HEK293 (cell line): ENCODE measurements at regions not wholly inside any gene's neighbourhood (a gene's known extent, or its start where the extent isn't known, plus 50 kb on each side); places are given as distances from the start of the nearest gene placed in this dataset.

Experiments
- CTCF ChIA-PET: fragments of 350-600 bp; formaldehyde crosslinking; extraction: SDS; loops from one replicate; lab custom pipeline; 2021; ENCODE audit warnings: antibody characterized with exemption; lab: Yijun Ruan, JAX
- POLR2A ChIA-PET: fragments of 300-600 bp; formaldehyde crosslinking; extraction: SDS; loops from one replicate; lab custom pipeline; 2020; ENCODE audit warnings: antibody characterized with exemption, inconsistent platforms; lab: Yijun Ruan, JAX
- H3K27ac ChIP-seq: fragments of 200-500 bp; sonication (Bioruptor generic); 2 replicates; pipeline ENCODE4 v1.5.1; 2014; ENCODE audit warnings: low read depth, low read length, control low read depth, inconsistent platforms; ENCODE audit errors: extremely low read depth
- H3K36me3 ChIP-seq, 2 experiments: fragments of 200-500 bp in 1 of 2; sonication (Bioruptor generic) in 1 of 2; 1 replicate in 1 of 2; 2 replicates in 1 of 2; pipeline ENCODE4 v1.5.1; 2014 to 2017; ENCODE audit warnings: inconsistent platforms in 2 of 2, low read length in 2 of 2; ENCODE audit not compliant: control insufficient read depth in 2 of 2, insufficient read depth in 1 of 2
- H3K4me1 ChIP-seq: fragments of 200-500 bp; sonication (Bioruptor generic); 2 replicates; pipeline ENCODE4 v1.5.1; 2014; ENCODE audit warnings: mild to moderate bottlenecking, low read length, inconsistent platforms; ENCODE audit not compliant: control insufficient read depth, insufficient read depth
- H3K4me3 ChIP-seq: 2 replicates; pipeline ENCODE4 v1.5.1; 2011; ENCODE audit warnings: low read depth, mild to moderate bottlenecking, control low read depth, low read length, moderate library complexity
- H3K9me3 ChIP-seq: fragments of 200-500 bp; sonication (Bioruptor generic); 2 replicates; pipeline ENCODE4 v1.5.1; 2014; ENCODE audit warnings: low read depth, low read length, inconsistent platforms; ENCODE audit not compliant: control insufficient read depth, insufficient read depth
- FEZF1 ChIP-seq: fragments of 450-650 bp; formaldehyde crosslinking; IDR thresholded peaks from 2 replicates; pipeline ENCODE4 v1.5.1; 2016; ENCODE audit warnings: missing biosample characterization, missing genetic modification characterization
- SALL2 ChIP-seq: fragments of 450-650 bp; formaldehyde crosslinking; IDR thresholded peaks from 2 replicates; pipeline ENCODE4 v1.5.0; 2017; ENCODE audit warnings: missing biosample characterization, mild to moderate bottlenecking, missing genetic modification characterization, borderline replicate concordance
- YY2 ChIP-seq: fragments of 450-650 bp; formaldehyde crosslinking; IDR thresholded peaks from 2 replicates; pipeline ENCODE4 v1.5.1; 2016; ENCODE audit warnings: missing biosample characterization, missing genetic modification characterization
- ZBTB20 ChIP-seq: fragments of 450-650 bp; formaldehyde crosslinking; IDR thresholded peaks from 2 replicates; pipeline ENCODE4 v1.5.1; 2016; ENCODE audit warnings: missing biosample characterization, missing genetic modification characterization
- ZFP3 ChIP-seq: fragments of 450-650 bp; formaldehyde crosslinking; IDR thresholded peaks from 2 replicates; pipeline ENCODE4 v1.5.1; 2016; ENCODE audit warnings: low read depth, missing biosample characterization, missing genetic modification characterization
- ZFP41 ChIP-seq: fragments of 450-650 bp; formaldehyde crosslinking; IDR thresholded peaks from 2 replicates; pipeline ENCODE4 v1.5.1; 2016; ENCODE audit warnings: missing biosample characterization, missing genetic modification characterization, borderline replicate concordance
- ZNF157 ChIP-seq: fragments of 450-650 bp; formaldehyde crosslinking; IDR thresholded peaks from 2 replicates; pipeline ENCODE4 v1.5.1; 2016; ENCODE audit warnings: missing biosample characterization, missing genetic modification characterization
- ZNF16 ChIP-seq: fragments of 450-650 bp; formaldehyde crosslinking; IDR thresholded peaks from 2 replicates; pipeline ENCODE4 v1.5.1; 2016; ENCODE audit warnings: low read depth, missing biosample characterization, missing genetic modification characterization
- ZNF214 ChIP-seq: fragments of 450-650 bp; formaldehyde crosslinking; IDR thresholded peaks from 2 replicates; pipeline ENCODE4 v1.5.1; 2017; ENCODE audit warnings: missing biosample characterization, mild to moderate bottlenecking, missing genetic modification characterization, borderline replicate concordance
- ZNF324 ChIP-seq: fragments of 450-650 bp; formaldehyde crosslinking; IDR thresholded peaks from 2 replicates; pipeline ENCODE4 v1.5.1; 2016; ENCODE audit warnings: missing biosample characterization, missing genetic modification characterization
- ZNF404 ChIP-seq: fragments of 450-650 bp; formaldehyde crosslinking; IDR thresholded peaks from 2 replicates; pipeline ENCODE4 v1.5.1; 2017; ENCODE audit warnings: missing biosample characterization, missing genetic modification characterization
- ZNF596 ChIP-seq: fragments of 450-650 bp; IDR thresholded peaks from 2 replicates; pipeline ENCODE4 v1.5.0; 2018; ENCODE audit warnings: missing biosample characterization, mild to moderate bottlenecking, missing genetic modification characterization, moderate library complexity
- TF ChIP-seq, protein P1 (sequence below): fragments of 450-650 bp; formaldehyde crosslinking; IDR thresholded peaks from 2 replicates; pipeline ENCODE4 v1.5.1; 2017; ENCODE audit warnings: missing biosample characterization, missing genetic modification characterization
- TF ChIP-seq, protein P2 (sequence below): fragments of 450-650 bp; formaldehyde crosslinking; IDR thresholded peaks from 2 replicates; pipeline ENCODE4 v1.5.1; 2017; ENCODE audit warnings: missing biosample characterization, missing genetic modification characterization
- TF ChIP-seq, protein P3 (sequence below): fragments of 450-650 bp; formaldehyde crosslinking; IDR thresholded peaks from 2 replicates; pipeline ENCODE4 v1.5.1; 2016; ENCODE audit warnings: missing biosample characterization, missing genetic modification characterization, borderline replicate concordance
- TF ChIP-seq, protein P4 (sequence below): fragments of 450-650 bp; formaldehyde crosslinking; IDR thresholded peaks from 2 replicates; pipeline ENCODE4 v1.5.1; 2016; ENCODE audit warnings: missing biosample characterization, missing genetic modification characterization
- TF ChIP-seq, protein P5 (sequence below): fragments of 450-650 bp; formaldehyde crosslinking; IDR thresholded peaks from 2 replicates; pipeline ENCODE4 v1.5.1; 2016; ENCODE audit warnings: missing biosample characterization, missing genetic modification characterization, borderline replicate concordance
- TF ChIP-seq, protein P6 (sequence below): fragments of 450-650 bp; formaldehyde crosslinking; IDR thresholded peaks from 2 replicates; pipeline ENCODE4 v1.5.1; 2017; ENCODE audit warnings: missing biosample characterization, missing genetic modification characterization
- TF ChIP-seq, protein P7 (sequence below): fragments of 450-650 bp; formaldehyde crosslinking; IDR thresholded peaks from 2 replicates; pipeline ENCODE4 v1.5.1; 2016; ENCODE audit warnings: missing biosample characterization, missing genetic modification characterization
- TF ChIP-seq, protein P8 (sequence below): fragments of 450-650 bp; formaldehyde crosslinking; IDR thresholded peaks from 2 replicates; pipeline ENCODE4 v1.5.1; 2016; ENCODE audit warnings: missing biosample characterization, missing genetic modification characterization

DNA sequence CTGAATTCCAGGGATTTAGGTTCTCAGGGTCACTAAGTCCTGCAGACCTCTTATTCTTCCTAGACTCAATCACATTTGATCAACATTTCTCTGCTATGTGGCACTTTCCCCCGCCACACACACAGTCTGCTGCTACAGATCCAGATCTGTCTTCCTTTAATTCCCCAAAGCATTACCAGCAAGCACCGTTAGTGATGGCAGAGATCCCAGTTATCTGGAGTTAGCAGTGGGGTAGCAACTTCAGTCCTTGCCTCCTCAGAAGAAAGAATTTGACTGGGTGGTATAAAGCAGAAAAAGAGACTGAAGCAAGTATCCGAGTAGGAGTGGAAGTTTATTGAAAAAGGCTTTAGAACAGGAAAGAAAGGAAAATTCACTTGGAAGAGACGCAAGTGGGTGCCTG is 100.4 kb upstream of the ETV3 start (continued):
- TF ChIP-seq YY2 (tag by site-specific recombination) (no peak), ZNF404 (tag by site-specific recombination) (no peak), ZNF214 (tag by site-specific recombination) (no peak)
- TF ChIP-seq, protein P1, sequence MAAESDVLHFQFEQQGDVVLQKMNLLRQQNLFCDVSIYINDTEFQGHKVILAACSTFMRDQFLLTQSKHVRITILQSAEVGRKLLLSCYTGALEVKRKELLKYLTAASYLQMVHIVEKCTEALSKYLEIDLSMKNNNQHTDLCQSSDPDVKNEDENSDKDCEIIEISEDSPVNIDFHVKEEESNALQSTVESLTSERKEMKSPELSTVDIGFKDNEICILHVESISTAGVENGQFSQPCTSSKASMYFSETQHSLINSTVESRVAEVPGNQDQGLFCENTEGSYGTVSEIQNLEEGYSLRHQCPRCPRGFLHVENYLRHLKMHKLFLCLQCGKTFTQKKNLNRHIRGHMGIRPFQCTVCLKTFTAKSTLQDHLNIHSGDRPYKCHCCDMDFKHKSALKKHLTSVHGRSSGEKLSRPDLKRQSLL (tag by site-specific recombination) = no peak
- TF ChIP-seq, protein P2, sequence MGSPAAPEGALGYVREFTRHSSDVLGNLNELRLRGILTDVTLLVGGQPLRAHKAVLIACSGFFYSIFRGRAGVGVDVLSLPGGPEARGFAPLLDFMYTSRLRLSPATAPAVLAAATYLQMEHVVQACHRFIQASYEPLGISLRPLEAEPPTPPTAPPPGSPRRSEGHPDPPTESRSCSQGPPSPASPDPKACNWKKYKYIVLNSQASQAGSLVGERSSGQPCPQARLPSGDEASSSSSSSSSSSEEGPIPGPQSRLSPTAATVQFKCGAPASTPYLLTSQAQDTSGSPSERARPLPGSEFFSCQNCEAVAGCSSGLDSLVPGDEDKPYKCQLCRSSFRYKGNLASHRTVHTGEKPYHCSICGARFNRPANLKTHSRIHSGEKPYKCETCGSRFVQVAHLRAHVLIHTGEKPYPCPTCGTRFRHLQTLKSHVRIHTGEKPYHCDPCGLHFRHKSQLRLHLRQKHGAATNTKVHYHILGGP (tag by site-specific recombination) = no peak
- TF ChIP-seq, protein P3, sequence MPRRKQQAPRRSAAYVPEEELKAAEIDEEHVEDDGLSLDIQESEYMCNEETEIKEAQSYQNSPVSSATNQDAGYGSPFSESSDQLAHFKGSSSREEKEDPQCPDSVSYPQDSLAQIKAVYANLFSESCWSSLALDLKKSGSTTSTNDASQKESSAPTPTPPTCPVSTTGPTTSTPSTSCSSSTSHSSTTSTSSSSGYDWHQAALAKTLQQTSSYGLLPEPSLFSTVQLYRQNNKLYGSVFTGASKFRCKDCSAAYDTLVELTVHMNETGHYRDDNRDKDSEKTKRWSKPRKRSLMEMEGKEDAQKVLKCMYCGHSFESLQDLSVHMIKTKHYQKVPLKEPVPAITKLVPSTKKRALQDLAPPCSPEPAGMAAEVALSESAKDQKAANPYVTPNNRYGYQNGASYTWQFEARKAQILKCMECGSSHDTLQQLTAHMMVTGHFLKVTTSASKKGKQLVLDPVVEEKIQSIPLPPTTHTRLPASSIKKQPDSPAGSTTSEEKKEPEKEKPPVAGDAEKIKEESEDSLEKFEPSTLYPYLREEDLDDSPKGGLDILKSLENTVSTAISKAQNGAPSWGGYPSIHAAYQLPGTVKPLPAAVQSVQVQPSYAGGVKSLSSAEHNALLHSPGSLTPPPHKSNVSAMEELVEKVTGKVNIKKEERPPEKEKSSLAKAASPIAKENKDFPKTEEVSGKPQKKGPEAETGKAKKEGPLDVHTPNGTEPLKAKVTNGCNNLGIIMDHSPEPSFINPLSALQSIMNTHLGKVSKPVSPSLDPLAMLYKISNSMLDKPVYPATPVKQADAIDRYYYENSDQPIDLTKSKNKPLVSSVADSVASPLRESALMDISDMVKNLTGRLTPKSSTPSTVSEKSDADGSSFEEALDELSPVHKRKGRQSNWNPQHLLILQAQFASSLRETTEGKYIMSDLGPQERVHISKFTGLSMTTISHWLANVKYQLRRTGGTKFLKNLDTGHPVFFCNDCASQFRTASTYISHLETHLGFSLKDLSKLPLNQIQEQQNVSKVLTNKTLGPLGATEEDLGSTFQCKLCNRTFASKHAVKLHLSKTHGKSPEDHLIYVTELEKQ = no peak

DNA sequence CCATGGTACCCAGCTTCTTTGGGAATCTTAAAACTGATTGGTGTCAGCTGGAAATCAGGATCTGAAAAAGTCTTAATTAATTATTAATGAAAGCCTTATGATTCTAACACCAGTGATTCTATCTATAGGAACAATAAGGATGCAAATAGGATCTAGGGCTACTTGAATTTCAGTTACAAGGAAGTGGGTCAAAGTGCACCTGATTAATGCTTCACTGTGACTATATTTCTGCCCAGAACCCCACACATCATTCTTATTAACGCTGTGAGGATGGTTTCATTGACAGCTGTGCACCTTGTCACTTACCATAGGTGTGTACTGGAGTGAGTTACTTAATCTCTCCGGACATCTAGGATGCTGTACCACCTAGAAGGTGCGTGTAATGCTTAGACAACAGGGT is 99.8 kb upstream of the ETV3 start:
- H3K36me3 ChIP-seq = no peaks in the 10 kb centered on the region
- TF ChIP-seq ZFP3 (tag by site-specific recombination) (no peak), ZBTB20 (tag by site-specific recombination) (no peak), ZFP41 (tag by site-specific recombination) (no peak), ZNF596 (tag by site-specific recombination) (no peak), ZNF157 (tag by site-specific recombination) (no peak), FEZF1 (no peak), SALL2 (no peak), ZNF324 (no peak), ZNF16 (tag by site-specific recombination) (no peak)
- TF ChIP-seq, protein P4, sequence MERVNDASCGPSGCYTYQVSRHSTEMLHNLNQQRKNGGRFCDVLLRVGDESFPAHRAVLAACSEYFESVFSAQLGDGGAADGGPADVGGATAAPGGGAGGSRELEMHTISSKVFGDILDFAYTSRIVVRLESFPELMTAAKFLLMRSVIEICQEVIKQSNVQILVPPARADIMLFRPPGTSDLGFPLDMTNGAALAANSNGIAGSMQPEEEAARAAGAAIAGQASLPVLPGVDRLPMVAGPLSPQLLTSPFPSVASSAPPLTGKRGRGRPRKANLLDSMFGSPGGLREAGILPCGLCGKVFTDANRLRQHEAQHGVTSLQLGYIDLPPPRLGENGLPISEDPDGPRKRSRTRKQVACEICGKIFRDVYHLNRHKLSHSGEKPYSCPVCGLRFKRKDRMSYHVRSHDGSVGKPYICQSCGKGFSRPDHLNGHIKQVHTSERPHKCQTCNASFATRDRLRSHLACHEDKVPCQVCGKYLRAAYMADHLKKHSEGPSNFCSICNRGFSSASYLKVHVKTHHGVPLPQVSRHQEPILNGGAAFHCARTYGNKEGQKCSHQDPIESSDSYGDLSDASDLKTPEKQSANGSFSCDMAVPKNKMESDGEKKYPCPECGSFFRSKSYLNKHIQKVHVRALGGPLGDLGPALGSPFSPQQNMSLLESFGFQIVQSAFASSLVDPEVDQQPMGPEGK (tag by site-specific recombination) = no peak
- TF ChIP-seq, protein P5, sequence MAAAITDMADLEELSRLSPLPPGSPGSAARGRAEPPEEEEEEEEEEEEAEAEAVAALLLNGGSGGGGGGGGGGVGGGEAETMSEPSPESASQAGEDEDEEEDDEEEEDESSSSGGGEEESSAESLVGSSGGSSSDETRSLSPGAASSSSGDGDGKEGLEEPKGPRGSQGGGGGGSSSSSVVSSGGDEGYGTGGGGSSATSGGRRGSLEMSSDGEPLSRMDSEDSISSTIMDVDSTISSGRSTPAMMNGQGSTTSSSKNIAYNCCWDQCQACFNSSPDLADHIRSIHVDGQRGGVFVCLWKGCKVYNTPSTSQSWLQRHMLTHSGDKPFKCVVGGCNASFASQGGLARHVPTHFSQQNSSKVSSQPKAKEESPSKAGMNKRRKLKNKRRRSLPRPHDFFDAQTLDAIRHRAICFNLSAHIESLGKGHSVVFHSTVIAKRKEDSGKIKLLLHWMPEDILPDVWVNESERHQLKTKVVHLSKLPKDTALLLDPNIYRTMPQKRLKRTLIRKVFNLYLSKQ (tag by site-specific recombination) = no peak
- TF ChIP-seq, protein P6, sequence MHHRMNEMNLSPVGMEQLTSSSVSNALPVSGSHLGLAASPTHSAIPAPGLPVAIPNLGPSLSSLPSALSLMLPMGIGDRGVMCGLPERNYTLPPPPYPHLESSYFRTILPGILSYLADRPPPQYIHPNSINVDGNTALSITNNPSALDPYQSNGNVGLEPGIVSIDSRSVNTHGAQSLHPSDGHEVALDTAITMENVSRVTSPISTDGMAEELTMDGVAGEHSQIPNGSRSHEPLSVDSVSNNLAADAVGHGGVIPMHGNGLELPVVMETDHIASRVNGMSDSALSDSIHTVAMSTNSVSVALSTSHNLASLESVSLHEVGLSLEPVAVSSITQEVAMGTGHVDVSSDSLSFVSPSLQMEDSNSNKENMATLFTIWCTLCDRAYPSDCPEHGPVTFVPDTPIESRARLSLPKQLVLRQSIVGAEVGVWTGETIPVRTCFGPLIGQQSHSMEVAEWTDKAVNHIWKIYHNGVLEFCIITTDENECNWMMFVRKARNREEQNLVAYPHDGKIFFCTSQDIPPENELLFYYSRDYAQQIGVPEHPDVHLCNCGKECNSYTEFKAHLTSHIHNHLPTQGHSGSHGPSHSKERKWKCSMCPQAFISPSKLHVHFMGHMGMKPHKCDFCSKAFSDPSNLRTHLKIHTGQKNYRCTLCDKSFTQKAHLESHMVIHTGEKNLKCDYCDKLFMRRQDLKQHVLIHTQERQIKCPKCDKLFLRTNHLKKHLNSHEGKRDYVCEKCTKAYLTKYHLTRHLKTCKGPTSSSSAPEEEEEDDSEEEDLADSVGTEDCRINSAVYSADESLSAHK (tag by site-specific recombination) = no peak
- TF ChIP-seq, protein P1 (tag by site-specific recombination) = no peak
- TF ChIP-seq, protein P7, sequence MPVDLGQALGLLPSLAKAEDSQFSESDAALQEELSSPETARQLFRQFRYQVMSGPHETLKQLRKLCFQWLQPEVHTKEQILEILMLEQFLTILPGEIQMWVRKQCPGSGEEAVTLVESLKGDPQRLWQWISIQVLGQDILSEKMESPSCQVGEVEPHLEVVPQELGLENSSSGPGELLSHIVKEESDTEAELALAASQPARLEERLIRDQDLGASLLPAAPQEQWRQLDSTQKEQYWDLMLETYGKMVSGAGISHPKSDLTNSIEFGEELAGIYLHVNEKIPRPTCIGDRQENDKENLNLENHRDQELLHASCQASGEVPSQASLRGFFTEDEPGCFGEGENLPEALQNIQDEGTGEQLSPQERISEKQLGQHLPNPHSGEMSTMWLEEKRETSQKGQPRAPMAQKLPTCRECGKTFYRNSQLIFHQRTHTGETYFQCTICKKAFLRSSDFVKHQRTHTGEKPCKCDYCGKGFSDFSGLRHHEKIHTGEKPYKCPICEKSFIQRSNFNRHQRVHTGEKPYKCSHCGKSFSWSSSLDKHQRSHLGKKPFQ (tag by site-specific recombination) = no peak
- TF ChIP-seq, protein P8, sequence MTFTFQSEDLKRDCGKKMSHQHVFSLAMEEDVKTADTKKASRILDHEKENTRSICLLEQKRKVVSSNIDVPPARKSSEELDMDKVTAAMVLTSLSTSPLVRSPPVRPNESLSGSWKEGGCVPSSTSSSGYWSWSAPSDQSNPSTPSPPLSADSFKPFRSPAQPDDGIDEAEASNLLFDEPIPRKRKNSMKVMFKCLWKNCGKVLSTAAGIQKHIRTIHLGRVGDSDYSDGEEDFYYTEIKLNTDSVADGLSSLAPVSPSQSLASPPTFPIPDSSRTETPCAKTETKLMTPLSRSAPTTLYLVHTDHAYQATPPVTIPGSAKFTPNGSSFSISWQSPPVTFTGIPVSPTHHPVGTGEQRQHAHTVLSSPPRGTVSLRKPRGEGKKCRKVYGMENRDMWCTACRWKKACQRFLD (tag by site-specific recombination) = no peak

More for the DNA sequence above, 99.8 kb upstream of the ETV3 start:
- H3K9me3 ChIP-seq = no peaks in the 10 kb centered on the region
- ChIA-PET CTCF (no interaction called here), POLR2A (no interaction called here)
- no peaks in the 10 kb centered on the region for H3K4me1 ChIP-seq
- H3K4me3 ChIP-seq = no peak overlapping the region
- H3K27ac ChIP-seq = no peak overlapping the region
